HG03354 (cell line): ENCODE measurements at regions not wholly inside any gene's neighbourhood (a gene's known extent, or its start where the extent isn't known, plus 50 kb on each side); places are given as distances from the start of the nearest gene placed in this dataset.
"Not testable (repeated sequence)": the region's sequence is repeated elsewhere in the genome, so short reads cannot be mapped to it uniquely, and the experiment has no call there.

Experiments
- ATAC-seq: cut with Tn5 transposase; IDR thresholded peaks from one replicate; pipeline ENCODE4 v1.9.1; 2021; ENCODE audit warnings: mild to moderate bottlenecking; ENCODE audit not compliant: unreplicated experiment, poor library complexity, severe bottlenecking

DNA sequence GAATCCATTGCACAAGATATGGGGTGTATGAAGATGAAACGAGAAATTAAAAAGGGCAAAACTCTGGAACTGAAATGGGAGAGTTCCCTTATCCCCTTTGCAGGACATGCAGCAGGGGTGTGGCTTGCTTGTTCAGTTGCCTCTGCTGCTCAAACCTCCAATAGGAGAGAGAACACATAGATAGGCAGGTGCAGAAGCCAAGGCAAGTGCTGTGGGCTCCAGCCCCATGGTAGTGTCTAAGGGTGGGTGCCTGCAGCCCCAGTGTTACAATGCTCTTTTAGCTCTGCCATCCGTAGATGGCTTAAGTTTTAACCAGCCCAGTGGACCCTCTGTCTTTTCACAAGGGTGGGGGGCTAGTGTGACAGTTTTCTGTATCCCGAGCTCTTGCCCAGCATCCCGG lies 69.7 kb downstream of the CMAS start:
- ATAC-seq = no peak

DNA sequence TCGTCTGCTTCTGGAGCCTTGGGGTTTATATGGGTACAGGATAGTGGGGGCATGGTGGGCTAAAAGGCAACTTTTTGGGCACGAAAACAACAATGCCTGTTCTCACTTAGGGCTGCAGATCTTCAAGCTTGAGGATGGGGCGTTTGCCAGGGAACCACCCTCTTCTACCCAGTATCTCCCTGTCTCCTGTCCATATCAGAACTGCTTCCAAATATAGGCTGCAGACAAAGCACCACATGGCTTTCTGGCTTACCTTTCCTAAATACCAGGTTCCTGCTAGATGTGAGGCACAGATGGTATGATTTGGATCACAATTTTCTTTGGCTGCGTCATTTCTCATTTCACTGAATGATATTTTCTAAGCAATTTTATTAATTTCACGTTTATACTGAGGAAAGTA lies 70.4 kb downstream of the CMAS start:
- ATAC-seq = no peak

DNA sequence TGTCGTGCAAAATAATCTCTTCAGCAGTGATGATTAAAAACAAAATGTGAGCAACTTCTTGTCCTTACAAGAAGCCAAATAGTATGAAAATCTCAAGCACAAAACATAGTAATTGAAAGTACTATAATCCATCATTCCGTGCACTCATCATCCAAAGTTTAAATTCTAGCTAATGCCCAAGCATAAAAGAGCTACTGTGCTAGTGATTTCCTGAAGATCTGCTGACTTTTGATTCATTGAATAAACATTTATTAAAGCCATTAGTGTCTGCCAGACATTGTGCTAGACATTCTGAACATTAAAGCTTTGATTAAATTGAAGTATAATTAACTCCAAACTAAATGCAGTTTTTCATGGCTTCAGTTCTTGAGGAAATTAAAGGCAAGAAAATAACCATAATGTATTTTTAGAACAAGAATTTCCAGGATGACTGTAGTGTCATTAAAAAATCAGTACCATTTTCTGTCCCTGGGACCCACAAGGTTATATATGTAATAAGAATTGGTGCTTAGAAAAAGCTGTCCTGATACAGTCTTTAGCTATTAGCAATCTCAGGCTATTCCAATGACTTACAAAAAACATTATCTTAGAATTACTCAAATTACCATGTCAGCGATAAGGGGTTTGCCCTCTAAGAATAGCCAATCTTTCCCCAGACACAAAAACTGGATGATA lies 71.7 kb downstream of the CMAS start:
- ATAC-seq = no peak

DNA sequence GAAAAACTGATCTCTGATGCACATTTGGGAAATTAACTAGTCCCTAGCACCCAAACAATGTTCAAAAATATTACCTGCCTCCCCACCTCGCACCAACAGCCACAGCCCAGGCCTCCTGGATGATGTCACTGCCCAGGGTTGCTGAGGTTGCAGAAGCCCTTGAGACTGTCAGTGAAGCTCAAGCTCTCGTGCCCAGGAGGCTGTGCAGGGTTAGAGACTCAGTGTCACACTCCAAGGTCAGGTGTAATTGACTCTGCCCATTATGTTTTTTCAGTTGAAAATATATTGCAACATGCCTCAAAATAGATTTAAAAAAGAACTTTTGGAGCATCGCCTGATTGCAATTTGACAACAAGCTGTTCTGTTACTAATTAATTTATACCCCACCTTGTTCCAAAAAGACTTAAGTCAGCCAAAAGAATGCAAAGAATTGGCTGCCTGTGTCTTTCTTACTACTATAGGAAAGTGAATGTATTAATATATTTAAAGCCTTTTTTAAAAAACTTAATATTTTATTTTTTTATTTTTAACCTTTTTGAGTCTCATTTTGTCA lies 72.3 kb downstream of the CMAS start:
- ATAC-seq = no peak

DNA sequence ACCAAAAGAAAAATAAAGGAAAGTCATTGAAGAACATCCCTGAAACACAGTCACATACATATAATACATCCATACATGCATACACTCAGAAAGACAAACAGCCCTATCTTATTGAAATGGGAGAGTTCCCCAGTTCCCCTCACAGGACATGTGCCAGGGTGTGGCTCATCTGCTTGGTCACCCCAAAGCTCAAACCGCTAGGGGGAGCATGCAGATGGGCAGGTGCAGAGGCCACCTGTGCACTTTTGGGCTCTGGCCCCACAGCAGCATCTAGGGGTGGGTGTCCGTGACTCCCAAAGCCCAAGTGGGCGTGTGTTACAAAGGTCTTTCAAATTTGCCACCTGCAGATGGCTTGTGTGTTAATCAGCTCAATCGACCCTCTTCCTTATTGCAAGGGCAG lies 75.2 kb downstream of the CMAS start:
- peak; percentile 75 for ATAC-seq

DNA sequence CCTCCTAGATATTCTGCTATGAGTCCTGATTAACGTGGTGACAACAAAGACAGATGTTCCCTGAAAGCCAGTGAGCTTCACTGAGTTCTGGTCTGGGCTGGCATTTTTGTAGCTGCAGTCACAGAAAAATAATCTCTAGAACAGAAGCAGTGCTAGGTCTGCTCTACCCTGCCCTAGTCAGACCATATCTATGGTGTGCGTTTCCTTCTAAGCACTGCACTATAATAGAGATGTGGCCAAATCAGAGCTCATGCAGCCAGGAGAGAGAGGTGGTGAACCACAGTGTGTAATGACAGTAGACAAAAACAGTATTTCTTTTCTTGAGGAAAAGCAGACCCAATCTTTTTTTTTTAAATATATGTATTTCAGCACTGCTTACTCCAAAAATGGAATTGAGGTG lies 76.3 kb downstream of the CMAS start:
- ATAC-seq = no peak

DNA sequence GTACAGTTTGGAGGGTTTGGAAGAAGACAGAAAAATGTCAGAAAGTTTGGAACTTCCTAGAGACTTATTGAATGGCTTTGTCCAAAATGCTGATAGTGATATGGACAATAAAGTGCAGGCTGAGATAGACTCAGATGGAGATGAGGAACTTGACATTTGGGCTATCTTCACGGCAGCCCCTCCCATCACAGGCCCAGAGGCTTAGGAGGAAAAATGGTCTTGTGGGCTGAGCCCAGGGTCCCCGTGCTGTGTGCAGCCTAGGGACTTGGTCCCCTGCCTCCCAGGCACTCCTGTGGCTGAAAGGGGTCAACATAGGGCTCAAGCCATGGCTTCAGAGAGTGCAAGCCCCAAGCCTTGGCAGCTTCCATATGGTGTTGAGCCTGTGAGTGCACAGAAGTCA lies 79.0 kb downstream of the CMAS start:
- no peak for ATAC-seq

DNA sequence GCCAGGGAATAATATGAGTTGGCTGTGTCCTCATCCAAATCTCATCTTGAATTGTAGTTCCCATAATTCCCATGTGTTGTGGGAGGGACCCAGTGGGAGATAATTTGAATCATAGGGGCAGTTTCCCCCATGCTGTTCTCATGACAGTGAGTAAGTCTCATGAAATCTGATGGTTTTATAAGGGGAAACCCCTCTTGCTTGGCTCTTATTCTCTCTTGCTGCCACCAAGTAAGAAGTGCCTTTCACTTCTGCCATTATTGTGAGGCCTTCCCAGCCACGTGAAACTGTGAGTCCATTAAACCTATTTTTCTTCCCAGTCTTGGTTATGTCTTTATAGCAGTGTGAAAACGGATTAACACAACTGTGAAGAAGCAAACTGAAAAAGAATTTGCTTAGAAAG lies 80.1 kb downstream of the CMAS start:
- ATAC-seq = not testable (repeated sequence)

DNA sequence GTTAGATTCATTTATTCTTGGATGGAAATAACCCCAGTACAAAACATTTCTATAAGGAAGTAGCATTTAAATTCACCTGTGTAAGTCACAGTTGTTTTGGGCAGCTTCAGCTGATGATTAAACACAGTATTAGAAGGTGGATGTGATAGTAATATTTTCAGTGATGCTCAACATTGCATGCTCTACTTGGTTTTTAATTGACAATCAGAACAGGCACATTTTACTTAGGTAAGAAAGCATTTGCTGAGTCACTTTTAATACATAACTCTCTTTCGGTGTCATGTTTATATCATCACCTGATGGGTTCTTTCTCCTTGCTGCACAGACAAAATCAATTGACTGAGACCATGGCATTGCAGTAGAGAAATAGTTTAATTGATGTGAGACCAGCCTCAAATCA lies 80.7 kb downstream of the CMAS start:
- no peak for ATAC-seq

DNA sequence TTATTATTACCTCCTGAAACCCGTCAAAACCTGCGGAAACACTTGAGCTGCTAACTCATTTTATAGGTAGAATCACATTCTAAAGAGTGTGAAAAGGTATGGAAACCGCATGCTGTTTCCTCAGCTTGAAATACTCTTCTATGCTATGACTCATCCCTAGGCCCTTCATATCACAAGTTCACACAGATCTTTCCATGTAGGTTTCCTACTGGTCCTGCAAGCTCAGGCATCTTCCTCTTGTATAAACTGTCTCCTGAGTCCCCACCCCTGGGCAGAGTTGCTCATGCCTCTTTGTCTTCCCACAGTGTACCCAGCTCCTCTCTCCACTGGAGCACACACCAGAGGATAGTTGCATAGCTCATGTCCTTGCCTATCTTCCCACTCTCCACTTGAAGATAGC lies 84.7 kb downstream of the CMAS start:
- no peak for ATAC-seq

DNA sequence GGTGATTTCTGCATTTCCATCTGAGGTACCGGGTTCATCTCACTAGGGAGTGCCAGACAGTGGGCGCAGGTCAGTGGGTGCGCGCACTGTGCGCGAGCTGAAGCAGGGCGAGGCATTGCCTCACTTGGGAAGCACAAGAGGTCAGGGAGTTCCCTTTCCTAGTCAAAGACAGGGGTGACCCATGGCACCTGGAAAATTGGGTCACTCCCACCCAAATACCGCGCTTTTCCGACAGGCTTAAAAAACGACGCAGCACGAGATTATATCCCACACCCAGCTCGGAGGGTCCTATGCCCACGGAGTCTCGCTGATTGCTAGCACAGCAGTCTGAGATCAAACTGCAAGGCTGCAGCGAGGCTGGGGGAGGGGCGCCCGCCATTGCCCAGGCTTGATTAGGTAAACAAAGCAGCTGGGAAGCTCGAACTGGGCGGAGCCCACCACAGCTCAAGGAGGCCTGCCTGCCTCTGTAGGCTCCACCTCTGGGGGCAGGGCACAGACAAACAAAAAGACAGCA lies 90.6 kb downstream of the CMAS start:
- ATAC-seq = not testable (repeated sequence)
